Liver (tissue), 8 donors: ENCODE measurements at regions not wholly inside any gene's neighbourhood (a gene's known extent, or its start where the extent isn't known, plus 50 kb on each side); places are given as distances from the start of the nearest gene placed in this dataset.
A peak's percentile ranks its signal among the peaks of the same experiment; 100 is the strongest.

ENCODE experiments used
- DNase-seq: peaks from one replicate; pipeline ENCODE4 v3.0.0-alpha.2; 2017; ENCODE audit warnings: low spot score
- H3K27ac ChIP-seq, 2 donors: one replicate each; pipeline ENCODE4 v1.7.0; 2013; ENCODE audit warnings: inconsistent platforms in 2 of 2, low read length in 2 of 2, control low read depth in 1 of 2, low read depth in 1 of 2, mild to moderate bottlenecking in 1 of 2
- H3K27me3 ChIP-seq, 4 donors: one replicate each; pipeline versions ENCODE4 v1.6.1 to v1.7.0; 2013; ENCODE audit warnings: low read length in 3 of 4, inconsistent platforms in 1 of 4, mild to moderate bottlenecking in 1 of 4, moderate library complexity in 1 of 4; ENCODE audit not compliant: control insufficient read depth in 4 of 4, insufficient read depth in 4 of 4
- H3K36me3 ChIP-seq, 4 donors: one replicate each; pipeline versions ENCODE4 v1.6.1 to v1.7.0; 2013; ENCODE audit warnings: low read length in 3 of 4, mild to moderate bottlenecking in 3 of 4, low read depth in 1 of 4, moderate library complexity in 1 of 4; ENCODE audit not compliant: control insufficient read depth in 4 of 4, insufficient read depth in 3 of 4
- H3K4me1 ChIP-seq, 4 donors: one replicate each; pipeline versions ENCODE4 v1.6.1 to v1.7.0; 2013; ENCODE audit warnings: low read length in 3 of 4, mild to moderate bottlenecking in 3 of 4, moderate library complexity in 1 of 4; ENCODE audit not compliant: control insufficient read depth in 4 of 4, insufficient read depth in 4 of 4
- H3K4me3 ChIP-seq, 3 donors: one replicate each; pipeline versions ENCODE4 v1.6.1 to v1.7.0; 2013; ENCODE audit warnings: low read length in 3 of 3, control low read depth in 1 of 3, low read depth in 1 of 3, mild to moderate bottlenecking in 1 of 3
- H3K9ac ChIP-seq, 2 donors: one replicate each; pipeline ENCODE4 v1.7.0; 2013; ENCODE audit warnings: low read length in 2 of 2, mild to moderate bottlenecking in 2 of 2, moderate library complexity in 2 of 2, control low read depth in 1 of 2, low read depth in 1 of 2
- H3K9me3 ChIP-seq, 4 donors: one replicate each; pipeline versions ENCODE4 v1.6.1 to v1.7.0; 2013; ENCODE audit warnings: low read length in 3 of 4; ENCODE audit not compliant: control insufficient read depth in 4 of 4
- ATF3 ChIP-seq: IDR thresholded peaks from 2 replicates; pipeline ENCODE4 v1.6.1; 2016; ENCODE audit warnings: antibody characterized with exemption
- CTCF ChIP-seq: fragments of 150-350 bp; IDR thresholded peaks from 2 replicates; pipeline ENCODE4 v1.5.1; 2017; ENCODE audit warnings: improper control_type of control experiment, low read depth, low read length; ENCODE audit not compliant: missing input control
- HNF4G ChIP-seq: IDR thresholded peaks from 2 replicates; pipeline ENCODE4 v1.6.1; 2016; ENCODE audit warnings: antibody characterized with exemption
- JUND ChIP-seq, 2 donors: IDR thresholded peaks; 2 replicates each; pipeline ENCODE4 v1.6.1; 2016; ENCODE audit warnings: antibody characterized with exemption in 2 of 2
- MAX ChIP-seq: IDR thresholded peaks from 2 replicates; pipeline ENCODE4 v1.6.1; 2016; ENCODE audit warnings: antibody characterized with exemption
- RAD21 ChIP-seq, 2 donors: IDR thresholded peaks; 2 replicates each; pipeline ENCODE4 v1.6.1; 2016; ENCODE audit warnings: antibody characterized with exemption in 2 of 2, mild to moderate bottlenecking in 2 of 2
- TAF1 ChIP-seq: conservative IDR thresholded peaks from 2 replicates; pipeline ENCODE4 v1.6.1; 2016; ENCODE audit warnings: antibody characterized with exemption, mild to moderate bottlenecking
- YY1 ChIP-seq: IDR thresholded peaks from 2 replicates; pipeline ENCODE4 v1.6.1; 2016; ENCODE audit warnings: antibody characterized with exemption, mild to moderate bottlenecking
- ZBTB33 ChIP-seq: IDR thresholded peaks from 2 replicates; pipeline ENCODE4 v1.6.1; 2016; ENCODE audit warnings: antibody characterized with exemption
- WGBS: extraction: QIAGEN DNeasy Blood & Tissue Kit; methylation state at CpG from one replicate; pipeline ENCODE4 v1.1.7; 2013; 5-methylcytosine and 5-hydroxymethylcytosine counted together
- donor health status: healthy.
- donor health status: healthy.
- donor health status: healthy.
- donor health status: healthy.
- donor health status: healthy.

- 1% methylated on average over 1 of the region's 1 CpG for WGBS
- Histone ChIP-seq H3K27me3 (no peaks in the 10 kb centered on the region), H3K4me1 (no peaks in the 10 kb centered on the region), H3K4me3 (no peak overlapping the region), H3K9ac (no peak overlapping the region), H3K36me3 (no peaks in the 10 kb centered on the region), H3K27ac (no peak overlapping the region), H3K9me3 (no peaks in the 10 kb centered on the region)
- no peak for DNase-seq
- no peak for TF ChIP-seq ATF3
- TF ChIP-seq ZBTB33, result no peak
- no peak for TF ChIP-seq TAF1
- TF ChIP-seq YY1, result no peak
- no peak for TF ChIP-seq JUND (IDR thresholded peaks at IDR 0.05)
- TF ChIP-seq CTCF, result no peak
- no peak for TF ChIP-seq RAD21 (IDR thresholded peaks at IDR 0.05)
- no peak for TF ChIP-seq MAX
These were observed 164.1 kb upstream of the CTSO start for GRCh38 chr4:156117743-156118142.

GRCh38 chr4:156116991-156117390 lies 163.3 kb upstream of the CTSO start:
- no peak for TF ChIP-seq CTCF
- no peak for TF ChIP-seq YY1
- TF ChIP-seq TAF1, result no peak
- no peak for TF ChIP-seq HNF4G
- no peak for TF ChIP-seq JUND (IDR thresholded peaks at IDR 0.05)
- no peaks in the 10 kb centered on the region for H3K36me3 ChIP-seq
- H3K27me3 ChIP-seq, result no peaks in the 10 kb centered on the region
- no peak for DNase-seq
- H3K9ac ChIP-seq, result no peak overlapping the region
- no peaks in the 10 kb centered on the region for H3K4me1 ChIP-seq
- H3K9me3 ChIP-seq, result no peaks in the 10 kb centered on the region
- H3K27ac ChIP-seq, result no peak overlapping the region
- H3K4me3 ChIP-seq, result no peak overlapping the region

GRCh38 chr4:156113138-156113765 lies 159.6 kb upstream of the CTSO start:
- no peak for TF ChIP-seq TAF1
- TF ChIP-seq RAD21 (IDR thresholded peaks at IDR 0.05), result peak; percentile 5 to 28
- DNase-seq, result no peak
- no peak overlapping the region for H3K27ac ChIP-seq
- H3K9ac ChIP-seq, result no peak overlapping the region
- no peaks in the 10 kb centered on the region for H3K27me3 ChIP-seq
- no peaks in the 10 kb centered on the region for H3K9me3 ChIP-seq
- 76% methylated on average over 1 of the region's 1 CpG for WGBS
- no peak overlapping the region for H3K4me3 ChIP-seq
- no peaks in the 10 kb centered on the region for H3K36me3 ChIP-seq
- no peaks in the 10 kb centered on the region for H3K4me1 ChIP-seq
